SK-N-SH treated with all-trans-retinoic acid at 6 μM for 48 hours (cell line): ENCODE measurements at regions not wholly inside any gene's neighbourhood (a gene's known extent, or its start where the extent isn't known, plus 50 kb on each side); places are given as distances from the start of the nearest gene placed in this dataset.

Experiments used
- ATAC-seq: fragments of 200-7000 bp; cut with Tn5 transposase; 3 replicates; pipeline ENCODE4 v1.9.1; 2020; ENCODE audit warnings: mild to moderate bottlenecking, moderate library complexity
- ARNTL ChIP-seq: fragments of 450-650 bp; formaldehyde crosslinking; IDR thresholded peaks from 2 replicates; pipeline ENCODE4 v1.5.0; 2020; ENCODE audit warnings: low read depth, mild to moderate bottlenecking, moderate library complexity, borderline replicate concordance
- BACH2 ChIP-seq: fragments of 250-450 bp; sonication (Bioruptor Pico); IDR thresholded peaks from 2 replicates; pipeline ENCODE4 v1.9.0; 2021; ENCODE audit warnings: mild to moderate bottlenecking, borderline replicate concordance
- CSDC2 ChIP-seq: fragments of 250-450 bp; sonication (Bioruptor Pico); IDR thresholded peaks from 2 replicates; pipeline ENCODE4 v1.5.0; 2020; ENCODE audit warnings: mild to moderate bottlenecking, moderate library complexity
- ESRRG ChIP-seq: fragments of 250-450 bp; sonication (Bioruptor Pico); IDR thresholded peaks from 2 replicates; pipeline ENCODE4 v1.6.1; 2021; ENCODE audit warnings: mild to moderate bottlenecking
- GLIS3 ChIP-seq: fragments of 250-450 bp; sonication (Bioruptor Pico); IDR thresholded peaks from 2 replicates; pipeline ENCODE4 v1.5.0; 2020; ENCODE audit warnings: mild to moderate bottlenecking, moderate library complexity
- ISL1 ChIP-seq: fragments of 250-450 bp; sonication (Bioruptor Pico); IDR thresholded peaks from 2 replicates; pipeline ENCODE4 v2.1.2; 2022; ENCODE audit warnings: mild to moderate bottlenecking, moderate library complexity
- OSR1 ChIP-seq: fragments of 250-450 bp; sonication (Bioruptor Pico); IDR thresholded peaks from 2 replicates; pipeline ENCODE4 v1.8.0; 2022; ENCODE audit warnings: moderate library complexity, mild to moderate bottlenecking, inconsistent platforms
- PPARA ChIP-seq: fragments of 250-450 bp; sonication (Bioruptor Pico); IDR thresholded peaks from 2 replicates; pipeline ENCODE4 v1.5.0; 2020; ENCODE audit warnings: mild to moderate bottlenecking, borderline replicate concordance
- RARB ChIP-seq: fragments of 250-450 bp; sonication (Bioruptor Pico); IDR thresholded peaks from 2 replicates; pipeline ENCODE4 v1.8.0; 2021; ENCODE audit warnings: mild to moderate bottlenecking, moderate library complexity
- SNAI2 ChIP-seq: fragments of 250-450 bp; sonication (Bioruptor Pico); IDR thresholded peaks from 2 replicates; pipeline ENCODE4 v1.5.0; 2020; ENCODE audit warnings: mild to moderate bottlenecking, moderate library complexity
- TCF4 ChIP-seq: fragments of 250-450 bp; sonication (Bioruptor Pico); IDR thresholded peaks from 2 replicates; pipeline ENCODE4 v1.8.0; 2021; ENCODE audit warnings: mild to moderate bottlenecking, moderate library complexity, borderline replicate concordance
- TOX ChIP-seq: fragments of 250-450 bp; sonication (Bioruptor Pico); IDR thresholded peaks from 2 replicates; pipeline ENCODE4 v1.8.0; 2021; ENCODE audit warnings: mild to moderate bottlenecking, moderate library complexity, borderline replicate concordance
- ZC3H10 ChIP-seq: fragments of 250-450 bp; sonication (Bioruptor Pico); IDR thresholded peaks from 2 replicates; pipeline ENCODE4 v1.5.1; 2021; ENCODE audit warnings: mild to moderate bottlenecking, moderate library complexity
- ZFP3 ChIP-seq: fragments of 250-450 bp; sonication (Bioruptor Pico); IDR thresholded peaks from 2 replicates; pipeline ENCODE4 v1.5.0; 2020; ENCODE audit warnings: mild to moderate bottlenecking, moderate library complexity
- ZFP30 ChIP-seq: fragments of 450-650 bp; formaldehyde crosslinking; IDR thresholded peaks from 2 replicates; pipeline ENCODE4 v1.5.0; 2022; ENCODE audit warnings: mild to moderate bottlenecking, moderate library complexity
- ZNF565 ChIP-seq: fragments of 450-650 bp; formaldehyde crosslinking; conservative IDR thresholded peaks from 2 replicates; pipeline ENCODE4 v1.5.0; 2020; ENCODE audit warnings: low read depth, mild to moderate bottlenecking, moderate library complexity
- ZNF70 ChIP-seq: fragments of 450-650 bp; formaldehyde crosslinking; IDR thresholded peaks from 2 replicates; pipeline ENCODE4 v1.5.0; 2020; ENCODE audit warnings: mild to moderate bottlenecking, moderate library complexity
- ZNF8 ChIP-seq: fragments of 450-650 bp; formaldehyde crosslinking; IDR thresholded peaks from 2 replicates; pipeline ENCODE4 v1.5.0; 2020; ENCODE audit warnings: mild to moderate bottlenecking, moderate library complexity
- TF ChIP-seq, protein P1 (sequence below): fragments of 250-450 bp; sonication (Bioruptor Pico); IDR thresholded peaks from 2 replicates; pipeline ENCODE4 v1.5.0; 2020; ENCODE audit warnings: mild to moderate bottlenecking, moderate library complexity
- TF ChIP-seq, protein P2 (sequence below): fragments of 250-450 bp; sonication (Bioruptor Pico); IDR thresholded peaks from 2 replicates; pipeline ENCODE4 v1.8.0; 2020; ENCODE audit warnings: mild to moderate bottlenecking, moderate library complexity, borderline replicate concordance
- TF ChIP-seq, protein P3 (sequence below): fragments of 250-450 bp; sonication (Bioruptor Pico); IDR thresholded peaks from 2 replicates; pipeline ENCODE4 v1.5.1; 2021; ENCODE audit warnings: mild to moderate bottlenecking, moderate library complexity
- TF ChIP-seq, protein P4 (sequence below): fragments of 250-450 bp; sonication (Bioruptor Pico); IDR thresholded peaks from 2 replicates; pipeline ENCODE4 v1.8.0; 2021; ENCODE audit warnings: low read depth, mild to moderate bottlenecking, moderate library complexity, borderline replicate concordance

DNA sequence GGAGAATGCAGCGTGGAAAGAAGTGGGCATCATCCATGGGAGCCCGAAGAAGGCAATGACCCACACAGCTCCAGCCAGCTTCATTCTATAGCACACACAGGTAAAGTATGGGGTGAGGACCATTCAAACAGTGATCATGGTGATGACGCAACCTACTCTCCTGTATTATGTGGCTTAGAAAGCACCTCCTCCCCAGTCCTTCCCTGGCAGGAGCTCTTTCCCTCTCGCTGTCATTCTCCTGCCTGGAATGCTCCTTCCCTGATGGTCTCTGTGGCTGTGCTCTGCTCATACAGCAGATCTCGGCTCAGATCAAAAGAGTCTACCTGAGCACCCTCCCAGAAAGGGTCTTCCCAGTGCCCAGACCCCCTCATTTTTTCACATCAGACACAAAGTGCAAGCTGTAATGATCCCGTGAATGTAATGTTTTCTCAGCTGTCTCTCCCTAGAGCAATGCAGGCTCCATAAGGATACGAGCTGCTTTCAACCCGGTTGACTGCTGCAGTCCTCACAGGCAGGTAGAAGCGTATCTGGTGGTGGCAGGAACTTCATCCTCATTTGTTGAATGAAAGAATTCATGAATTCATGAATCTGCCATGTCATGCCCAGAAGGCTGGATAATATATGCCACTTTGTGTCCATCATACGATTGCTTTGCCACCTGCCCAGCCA, 248.8 kb downstream of the HS3ST3A1 start:
- peak; percentile 56 for ATAC-seq
- no peak for TF ChIP-seq OSR1 (CRISPR knock-in tag)
- no peak for TF ChIP-seq ZC3H10 (CRISPR knock-in tag)
- no peak for TF ChIP-seq PPARA (CRISPR knock-in tag)
- no peak for TF ChIP-seq ESRRG (CRISPR knock-in tag)
- TF ChIP-seq ZNF8 (CRISPR knock-in tag) = no peak
- TF ChIP-seq ZFP30 (CRISPR knock-in tag) = no peak
- no peak for TF ChIP-seq ARNTL (CRISPR knock-in tag)
- TF ChIP-seq ZNF565 = no peak
- TF ChIP-seq, protein P1, sequence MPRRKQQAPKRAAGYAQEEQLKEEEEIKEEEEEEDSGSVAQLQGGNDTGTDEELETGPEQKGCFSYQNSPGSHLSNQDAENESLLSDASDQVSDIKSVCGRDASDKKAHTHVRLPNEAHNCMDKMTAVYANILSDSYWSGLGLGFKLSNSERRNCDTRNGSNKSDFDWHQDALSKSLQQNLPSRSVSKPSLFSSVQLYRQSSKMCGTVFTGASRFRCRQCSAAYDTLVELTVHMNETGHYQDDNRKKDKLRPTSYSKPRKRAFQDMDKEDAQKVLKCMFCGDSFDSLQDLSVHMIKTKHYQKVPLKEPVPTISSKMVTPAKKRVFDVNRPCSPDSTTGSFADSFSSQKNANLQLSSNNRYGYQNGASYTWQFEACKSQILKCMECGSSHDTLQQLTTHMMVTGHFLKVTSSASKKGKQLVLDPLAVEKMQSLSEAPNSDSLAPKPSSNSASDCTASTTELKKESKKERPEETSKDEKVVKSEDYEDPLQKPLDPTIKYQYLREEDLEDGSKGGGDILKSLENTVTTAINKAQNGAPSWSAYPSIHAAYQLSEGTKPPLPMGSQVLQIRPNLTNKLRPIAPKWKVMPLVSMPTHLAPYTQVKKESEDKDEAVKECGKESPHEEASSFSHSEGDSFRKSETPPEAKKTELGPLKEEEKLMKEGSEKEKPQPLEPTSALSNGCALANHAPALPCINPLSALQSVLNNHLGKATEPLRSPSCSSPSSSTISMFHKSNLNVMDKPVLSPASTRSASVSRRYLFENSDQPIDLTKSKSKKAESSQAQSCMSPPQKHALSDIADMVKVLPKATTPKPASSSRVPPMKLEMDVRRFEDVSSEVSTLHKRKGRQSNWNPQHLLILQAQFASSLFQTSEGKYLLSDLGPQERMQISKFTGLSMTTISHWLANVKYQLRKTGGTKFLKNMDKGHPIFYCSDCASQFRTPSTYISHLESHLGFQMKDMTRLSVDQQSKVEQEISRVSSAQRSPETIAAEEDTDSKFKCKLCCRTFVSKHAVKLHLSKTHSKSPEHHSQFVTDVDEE = no peak
- no peak for TF ChIP-seq ZNF70 (CRISPR knock-in tag)
- TF ChIP-seq, protein P2, sequence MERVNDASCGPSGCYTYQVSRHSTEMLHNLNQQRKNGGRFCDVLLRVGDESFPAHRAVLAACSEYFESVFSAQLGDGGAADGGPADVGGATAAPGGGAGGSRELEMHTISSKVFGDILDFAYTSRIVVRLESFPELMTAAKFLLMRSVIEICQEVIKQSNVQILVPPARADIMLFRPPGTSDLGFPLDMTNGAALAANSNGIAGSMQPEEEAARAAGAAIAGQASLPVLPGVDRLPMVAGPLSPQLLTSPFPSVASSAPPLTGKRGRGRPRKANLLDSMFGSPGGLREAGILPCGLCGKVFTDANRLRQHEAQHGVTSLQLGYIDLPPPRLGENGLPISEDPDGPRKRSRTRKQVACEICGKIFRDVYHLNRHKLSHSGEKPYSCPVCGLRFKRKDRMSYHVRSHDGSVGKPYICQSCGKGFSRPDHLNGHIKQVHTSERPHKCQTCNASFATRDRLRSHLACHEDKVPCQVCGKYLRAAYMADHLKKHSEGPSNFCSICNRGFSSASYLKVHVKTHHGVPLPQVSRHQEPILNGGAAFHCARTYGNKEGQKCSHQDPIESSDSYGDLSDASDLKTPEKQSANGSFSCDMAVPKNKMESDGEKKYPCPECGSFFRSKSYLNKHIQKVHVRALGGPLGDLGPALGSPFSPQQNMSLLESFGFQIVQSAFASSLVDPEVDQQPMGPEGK (CRISPR knock-in tag) = no peak
- TF ChIP-seq, protein P3, sequence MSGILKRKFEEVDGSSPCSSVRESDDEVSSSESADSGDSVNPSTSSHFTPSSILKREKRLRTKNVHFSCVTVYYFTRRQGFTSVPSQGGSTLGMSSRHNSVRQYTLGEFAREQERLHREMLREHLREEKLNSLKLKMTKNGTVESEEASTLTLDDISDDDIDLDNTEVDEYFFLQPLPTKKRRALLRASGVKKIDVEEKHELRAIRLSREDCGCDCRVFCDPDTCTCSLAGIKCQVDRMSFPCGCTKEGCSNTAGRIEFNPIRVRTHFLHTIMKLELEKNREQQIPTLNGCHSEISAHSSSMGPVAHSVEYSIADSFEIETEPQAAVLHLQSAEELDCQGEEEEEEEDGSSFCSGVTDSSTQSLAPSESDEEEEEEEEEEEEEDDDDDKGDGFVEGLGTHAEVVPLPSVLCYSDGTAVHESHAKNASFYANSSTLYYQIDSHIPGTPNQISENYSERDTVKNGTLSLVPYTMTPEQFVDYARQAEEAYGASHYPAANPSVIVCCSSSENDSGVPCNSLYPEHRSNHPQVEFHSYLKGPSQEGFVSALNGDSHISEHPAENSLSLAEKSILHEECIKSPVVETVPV = no peak
- no peak for TF ChIP-seq RARB (CRISPR knock-in tag)
- TF ChIP-seq BACH2 (CRISPR knock-in tag) = no peak
- TF ChIP-seq, protein P4, sequence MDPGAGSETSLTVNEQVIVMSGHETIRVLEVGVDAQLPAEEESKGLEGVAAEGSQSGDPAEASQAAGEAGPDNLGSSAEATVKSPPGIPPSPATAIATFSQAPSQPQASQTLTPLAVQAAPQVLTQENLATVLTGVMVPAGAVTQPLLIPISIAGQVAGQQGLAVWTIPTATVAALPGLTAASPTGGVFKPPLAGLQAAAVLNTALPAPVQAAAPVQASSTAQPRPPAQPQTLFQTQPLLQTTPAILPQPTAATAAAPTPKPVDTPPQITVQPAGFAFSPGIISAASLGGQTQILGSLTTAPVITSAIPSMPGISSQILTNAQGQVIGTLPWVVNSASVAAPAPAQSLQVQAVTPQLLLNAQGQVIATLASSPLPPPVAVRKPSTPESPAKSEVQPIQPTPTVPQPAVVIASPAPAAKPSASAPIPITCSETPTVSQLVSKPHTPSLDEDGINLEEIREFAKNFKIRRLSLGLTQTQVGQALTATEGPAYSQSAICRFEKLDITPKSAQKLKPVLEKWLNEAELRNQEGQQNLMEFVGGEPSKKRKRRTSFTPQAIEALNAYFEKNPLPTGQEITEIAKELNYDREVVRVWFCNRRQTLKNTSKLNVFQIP = no peak
- no peak for TF ChIP-seq SNAI2
- no peak for TF ChIP-seq GLIS3
- TF ChIP-seq TOX = no peak
- TF ChIP-seq, all 23 proteins: peak for 0

DNA sequence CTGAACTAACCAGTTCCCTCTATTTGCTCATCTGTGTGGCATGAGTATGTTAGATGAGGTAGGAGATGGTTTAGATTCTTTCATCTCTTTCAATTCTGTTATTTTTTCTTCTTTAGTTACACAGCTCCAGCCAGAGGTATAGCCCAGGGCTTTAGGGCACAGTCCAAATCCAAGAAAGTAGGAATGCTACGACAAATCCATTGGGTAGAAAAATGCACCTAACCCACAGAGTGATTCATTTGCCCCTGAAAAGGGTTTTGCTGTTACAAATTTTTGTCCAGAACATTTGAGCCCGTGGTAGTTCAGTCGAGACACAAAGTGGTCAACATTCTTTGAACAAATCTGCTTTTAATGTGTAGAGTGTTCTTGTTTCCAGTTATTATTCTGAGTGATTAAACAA, 250.7 kb downstream of the HS3ST3A1 start:
- no peak for TF ChIP-seq ZNF565
- no peak for ATAC-seq

DNA sequence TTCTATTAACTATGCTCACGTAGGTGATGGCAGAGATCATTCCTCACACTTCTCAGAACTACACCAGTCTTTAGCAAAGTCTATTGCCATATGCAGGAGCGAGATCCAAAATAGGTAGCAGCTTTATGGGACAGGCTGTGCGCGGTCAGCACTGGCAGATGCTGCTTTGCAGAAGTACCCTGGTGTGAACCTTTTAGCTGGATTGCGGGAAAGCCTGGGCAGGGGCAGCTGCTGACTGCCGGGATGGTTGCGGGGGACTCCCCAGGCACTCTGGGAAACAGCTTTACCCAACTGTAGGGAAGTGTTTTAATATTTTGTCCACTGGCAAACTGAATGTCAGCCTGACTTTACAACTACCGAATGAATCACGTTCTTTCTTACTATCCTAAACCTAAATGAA, 251.3 kb downstream of the HS3ST3A1 start:
- no peak for ATAC-seq
- TF ChIP-seq SNAI2 (no peak), GLIS3 (no peak), TCF4 (CRISPR knock-in tag) (no peak), ESRRG (CRISPR knock-in tag) (no peak), ZNF70 (CRISPR knock-in tag) (no peak), ARNTL (CRISPR knock-in tag) (no peak), ZFP3 (no peak), ZNF8 (CRISPR knock-in tag) (no peak), ISL1 (no peak), CSDC2 (no peak), ZC3H10 (CRISPR knock-in tag) (no peak), ZFP30 (CRISPR knock-in tag) (no peak), BACH2 (CRISPR knock-in tag) (no peak), OSR1 (CRISPR knock-in tag) (no peak), TOX (no peak)
- TF ChIP-seq, protein P4 = no peak
- TF ChIP-seq, protein P2 (CRISPR knock-in tag) = no peak
- TF ChIP-seq, protein P3 = no peak
